H9 (cell line): ENCODE measurements at regions not wholly inside any gene's neighbourhood (a gene's known extent, or its start where the extent isn't known, plus 50 kb on each side); places are given as distances from the start of the nearest gene placed in this dataset.

ENCODE experiments used
- DNase-seq: peaks from one replicate; pipeline ENCODE4 v3.0.0-alpha.2; 2017
- H2AFZ ChIP-seq: one replicate; pipeline ENCODE4 v1.6.1; 2013; ENCODE audit warnings: mild to moderate bottlenecking, low read length, control low read depth, moderate library complexity
- H2AK5ac ChIP-seq: 2 replicates; pipeline ENCODE4 v1.6.1; 2013; ENCODE audit warnings: low read length, control low read depth, mixed read lengths; ENCODE audit not compliant: insufficient read length
- H2BK120ac ChIP-seq: one replicate; pipeline ENCODE4 v1.6.1; 2013; ENCODE audit warnings: low read depth, mild to moderate bottlenecking, low read length, control low read depth, inconsistent platforms; ENCODE audit not compliant: poor library complexity, severe bottlenecking
- H2BK12ac ChIP-seq: 2 replicates; pipeline ENCODE4 v1.6.1; 2013; ENCODE audit warnings: low read length, control low read depth, mixed read lengths, low read depth; ENCODE audit not compliant: insufficient read length
- H2BK15ac ChIP-seq: 2 replicates; pipeline ENCODE4 v1.6.1; 2013; ENCODE audit warnings: low read depth, low read length, control low read depth
- H2BK20ac ChIP-seq: one replicate; pipeline ENCODE4 v1.6.1; 2013; ENCODE audit warnings: low read depth, mild to moderate bottlenecking, low read length, control low read depth, inconsistent platforms; ENCODE audit not compliant: poor library complexity, severe bottlenecking
- H2BK5ac ChIP-seq: 2 replicates; pipeline ENCODE4 v1.6.1; 2013; ENCODE audit warnings: low read length, control low read depth, mixed read lengths; ENCODE audit not compliant: insufficient read length
- H3K14ac ChIP-seq: 2 replicates; pipeline ENCODE4 v1.6.1; 2013; ENCODE audit warnings: low read length, control low read depth; ENCODE audit not compliant: insufficient read depth
- H3K18ac ChIP-seq: 2 replicates; pipeline ENCODE4 v1.6.1; 2013; ENCODE audit warnings: low read depth, mild to moderate bottlenecking, mixed read lengths, low read length, control low read depth; ENCODE audit not compliant: insufficient read length
- H3K23ac ChIP-seq: 2 replicates; pipeline ENCODE4 v1.6.1; 2013; ENCODE audit warnings: low read length, control low read depth, mixed read lengths, low read depth; ENCODE audit not compliant: insufficient read length
- H3K23me2 ChIP-seq: 2 replicates; pipeline ENCODE4 v1.6.1; 2013; ENCODE audit warnings: low read depth, mild to moderate bottlenecking, mixed read lengths, low read length, control low read depth; ENCODE audit not compliant: insufficient read length, poor library complexity, severe bottlenecking
- H3K27ac ChIP-seq: 2 replicates; pipeline ENCODE4 v1.5.1; 2013; ENCODE audit warnings: low read length, control low read depth, mixed read lengths, low read depth; ENCODE audit not compliant: insufficient read length
- H3K27me3 ChIP-seq: 2 replicates; pipeline ENCODE4 v1.6.1; 2013; ENCODE audit warnings: low read length, control low read depth, inconsistent platforms; ENCODE audit not compliant: insufficient read depth
- H3K4ac ChIP-seq: 2 replicates; pipeline ENCODE4 v1.6.1; 2013; ENCODE audit warnings: low read depth, mild to moderate bottlenecking, control low read depth, inconsistent platforms, low read length, moderate library complexity
- H3K4me1 ChIP-seq: 2 replicates; pipeline ENCODE4 v1.6.1; 2013; ENCODE audit warnings: low read length, control low read depth, inconsistent platforms; ENCODE audit not compliant: insufficient read depth
- H3K4me2 ChIP-seq: 2 replicates; pipeline ENCODE4 v1.6.1; 2013; ENCODE audit warnings: low read length, control low read depth, mixed read lengths; ENCODE audit not compliant: insufficient read length, insufficient read depth
- H3K56ac ChIP-seq: 2 replicates; pipeline ENCODE4 v1.6.1; 2013; ENCODE audit warnings: low read depth, mild to moderate bottlenecking, mixed read lengths, low read length, control low read depth; ENCODE audit not compliant: insufficient read length
- H3K79me1 ChIP-seq: 2 replicates; pipeline ENCODE4 v1.6.1; 2013; ENCODE audit warnings: low read depth, mild to moderate bottlenecking, moderate library complexity, low read length, control low read depth, inconsistent platforms; ENCODE audit not compliant: insufficient read depth, poor library complexity, severe bottlenecking
- H3K79me2 ChIP-seq: 2 replicates; pipeline ENCODE4 v1.6.1; 2013; ENCODE audit warnings: low read length, control low read depth, inconsistent platforms; ENCODE audit not compliant: insufficient read depth
- H3K9ac ChIP-seq: 2 replicates; pipeline ENCODE4 v1.6.1; 2013; ENCODE audit warnings: low read length, control low read depth, mixed read lengths; ENCODE audit not compliant: insufficient read length; ENCODE audit errors: extremely low read depth
- H3K9me3 ChIP-seq: one replicate; pipeline ENCODE4 v1.6.1; 2013; ENCODE audit warnings: low read depth, low read length, inconsistent platforms; ENCODE audit not compliant: control insufficient read depth
- H3T11ph ChIP-seq: one replicate; pipeline ENCODE4 v1.6.1; 2013; ENCODE audit warnings: mild to moderate bottlenecking, low read length, control low read depth, inconsistent platforms
- H4K20me1 ChIP-seq: one replicate; pipeline ENCODE4 v1.6.1; 2013; ENCODE audit not compliant: control insufficient read depth, insufficient read length, insufficient read depth
- H4K5ac ChIP-seq: 2 replicates; pipeline ENCODE4 v1.6.1; 2013; ENCODE audit warnings: low read depth, mild to moderate bottlenecking, mixed read lengths, low read length, control low read depth; ENCODE audit not compliant: insufficient read length
- H4K8ac ChIP-seq: replicated peaks from 2 replicates; pipeline ENCODE4 v1.6.1; 2013; ENCODE audit warnings: low read length, control low read depth, mixed read lengths, low read depth; ENCODE audit not compliant: insufficient read length
- H4K91ac ChIP-seq: 2 replicates; pipeline ENCODE4 v1.6.1; 2013; ENCODE audit warnings: low read depth, mild to moderate bottlenecking, moderate library complexity, mixed read lengths, low read length, control low read depth; ENCODE audit not compliant: insufficient read length
- H3K27ac Mint-ChIP-seq, 3 experiments: 2 replicates in 2 of 3; 3 replicates in 1 of 3; pipeline ENCODE4 v1.8.0; 2020 to 2021; ENCODE audit warnings: mixed read lengths in 3 of 3, mild to moderate bottlenecking in 1 of 3, moderate library complexity in 1 of 3
- H3K27me3 Mint-ChIP-seq: 2 replicates; pipeline ENCODE4 v1.8.0; 2021; ENCODE audit warnings: low read depth, mild to moderate bottlenecking, moderate library complexity, mixed read lengths
- H3K36me3 Mint-ChIP-seq, 3 experiments: 2 replicates in 2 of 3; 3 replicates in 1 of 3; pipeline ENCODE4 v1.8.0; 2020 to 2021; ENCODE audit warnings: low read depth in 3 of 3, mixed read lengths in 3 of 3; ENCODE audit not compliant: insufficient read depth in 1 of 3
- H3K4me1 Mint-ChIP-seq, 2 experiments: 2 replicates each; pipeline ENCODE4 v1.8.0; 2020; ENCODE audit warnings: mixed read lengths in 2 of 2
- H3K4me3 Mint-ChIP-seq, 2 experiments: 2 replicates in 1 of 2; 3 replicates in 1 of 2; pipeline ENCODE4 v1.8.0; 2020 to 2021; ENCODE audit warnings: mild to moderate bottlenecking in 2 of 2, mixed read lengths in 2 of 2, moderate library complexity in 1 of 2
- H3K9me3 Mint-ChIP-seq, 2 experiments: 2 replicates in 1 of 2; 3 replicates in 1 of 2; pipeline ENCODE4 v1.8.0; 2020; ENCODE audit warnings: mild to moderate bottlenecking in 2 of 2, mixed read lengths in 2 of 2, moderate library complexity in 1 of 2
- CTCF ChIP-seq: fragments of 200-600 bp; sonication (generic); conservative IDR thresholded peaks from 3 replicates; pipeline ENCODE4 v1.8.0; 2021; ENCODE audit warnings: antibody characterized with exemption, mild to moderate bottlenecking
- WGBS: extraction: QIAGEN DNeasy Blood & Tissue Kit; methylation state at CpG from one replicate; pipeline ENCODE4 v1.1.7; 2013; ENCODE audit warnings: missing lambda C conversion rate, low lambda C conversion rate, mixed read lengths; ENCODE audit not compliant: insufficient read length; ENCODE audit errors: extremely low coverage; 5-methylcytosine and 5-hydroxymethylcytosine counted together

- Histone ChIP-seq H3K18ac (no peak overlapping the region), H2BK120ac (no peak overlapping the region), H3K4me1 (peaks cover 3% of the 10 kb centered on the region; the same call in 1 of the 2 replicates), H3K4me2 (no peak overlapping the region), H3K79me1 (no peaks in the 10 kb centered on the region), H3K23me2 (no peaks in the 10 kb centered on the region), H2BK12ac (no peak overlapping the region), H2BK15ac (no peak overlapping the region), H2AK5ac (no peak overlapping the region), H4K91ac (no peak overlapping the region), H3K79me2 (no peaks in the 10 kb centered on the region), H3K4ac (no peak overlapping the region), H4K5ac (no peak overlapping the region), H3K56ac (no peak overlapping the region), H3K14ac (no peak overlapping the region), H3K9ac (no peak overlapping the region), H2BK20ac (peak overlapping the region; percentile 29), H2BK5ac (no peak overlapping the region), H4K8ac (no peak overlapping the region), H3K27ac (no peak overlapping the region), H3K27me3 (no peaks in the 10 kb centered on the region), H4K20me1 (no peaks in the 10 kb centered on the region), H3K23ac (no peak overlapping the region), H3K9me3 (no peaks in the 10 kb centered on the region), H2AFZ (peak overlapping the region; percentile 76), H3T11ph (no peak overlapping the region)
- H3K4me3 Mint-ChIP-seq, result no peak overlapping the region
- WGBS, result no CpG with 5 or more reads among the region's 3 CpGs
- peaks cover 6 to 15% (median 8%) of the 10 kb centered on the region in 3 experiments; a peak in 6 of 7 replicates for H3K36me3 Mint-ChIP-seq
- H3K4me1 Mint-ChIP-seq, result peaks cover 55 to 56% of the 10 kb centered on the region in 2 experiments
- H3K27me3 Mint-ChIP-seq, result no peaks in the 10 kb centered on the region
- TF ChIP-seq CTCF, result no peak
- H3K27ac Mint-ChIP-seq, result peak overlapping the region; percentile 48 to 87 (median 83); a peak in 6 of 7 replicates
- H3K9me3 Mint-ChIP-seq, result peaks cover 7 to 8% of the 10 kb centered on the region in 2 experiments; a peak in 3 of 5 replicates
- DNase-seq, result no peak
Measured at GRCh38 chr1:81679942-81680341, 120.8 kb upstream of the ADGRL2 start.
